Fibroblast of lung (primary cell): ENCODE measurements at regions not wholly inside any gene's neighbourhood (a gene's known extent, or its start where the extent isn't known, plus 50 kb on each side); places are given as distances from the start of the nearest gene placed in this dataset.

Source experiments
- EZH2 ChIP-seq: IDR thresholded peaks from 2 replicates; pipeline ENCODE4 v1.5.1; 2012; ENCODE audit warnings: low read length, control low read depth, mild to moderate bottlenecking; ENCODE audit errors: missing control alignments
- TF ChIP-seq, protein P1 (sequence below), 2 donors: IDR thresholded peaks in 1 of 2; conservative IDR thresholded peaks in 1 of 2; 1 replicate in 1 of 2; 2 replicates in 1 of 2; pipeline ENCODE4 v1.5.1; 2011 to 2012; ENCODE audit warnings: low read length in 2 of 2, control low read depth in 1 of 2, inconsistent platforms in 1 of 2, low read depth in 1 of 2, mild to moderate bottlenecking in 1 of 2

DNA sequence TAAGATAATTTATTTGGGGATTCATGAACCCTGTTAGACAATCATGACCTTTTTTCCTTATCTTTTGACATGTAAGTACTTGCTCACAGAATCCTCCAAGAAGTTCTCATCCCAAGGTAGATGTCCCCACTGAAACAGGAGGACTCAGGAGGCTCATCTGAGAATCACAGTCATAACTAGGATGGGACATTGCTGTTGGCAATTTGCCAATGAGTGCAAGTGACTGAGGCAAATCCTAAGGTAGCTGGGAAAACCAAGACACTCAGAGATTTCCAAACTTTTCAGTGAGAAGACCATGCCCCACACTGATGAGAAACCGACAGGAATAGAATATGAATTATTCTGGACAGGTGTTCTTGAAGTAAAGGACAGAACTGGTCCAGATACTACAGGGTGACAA is 735.0 kb downstream of the TMEM182 start:
- TF ChIP-seq, protein P1, sequence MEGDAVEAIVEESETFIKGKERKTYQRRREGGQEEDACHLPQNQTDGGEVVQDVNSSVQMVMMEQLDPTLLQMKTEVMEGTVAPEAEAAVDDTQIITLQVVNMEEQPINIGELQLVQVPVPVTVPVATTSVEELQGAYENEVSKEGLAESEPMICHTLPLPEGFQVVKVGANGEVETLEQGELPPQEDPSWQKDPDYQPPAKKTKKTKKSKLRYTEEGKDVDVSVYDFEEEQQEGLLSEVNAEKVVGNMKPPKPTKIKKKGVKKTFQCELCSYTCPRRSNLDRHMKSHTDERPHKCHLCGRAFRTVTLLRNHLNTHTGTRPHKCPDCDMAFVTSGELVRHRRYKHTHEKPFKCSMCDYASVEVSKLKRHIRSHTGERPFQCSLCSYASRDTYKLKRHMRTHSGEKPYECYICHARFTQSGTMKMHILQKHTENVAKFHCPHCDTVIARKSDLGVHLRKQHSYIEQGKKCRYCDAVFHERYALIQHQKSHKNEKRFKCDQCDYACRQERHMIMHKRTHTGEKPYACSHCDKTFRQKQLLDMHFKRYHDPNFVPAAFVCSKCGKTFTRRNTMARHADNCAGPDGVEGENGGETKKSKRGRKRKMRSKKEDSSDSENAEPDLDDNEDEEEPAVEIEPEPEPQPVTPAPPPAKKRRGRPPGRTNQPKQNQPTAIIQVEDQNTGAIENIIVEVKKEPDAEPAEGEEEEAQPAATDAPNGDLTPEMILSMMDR (conservative IDR thresholded peaks at IDR 0.05 in 1 of 2, IDR thresholded peaks at IDR 0.05 in 1 of 2; ENCODE audit: low read depth in 1 of 2, low read length in 2 of 2): no peak
- TF ChIP-seq EZH2: no peak
